ENCODE measurements at regions not wholly inside any gene's neighbourhood (a gene's known extent, or its start where the extent isn't known, plus 50 kb on each side); places are given as distances from the start of the nearest gene placed in this dataset.

- TF ChIP-seq, protein P1, sequence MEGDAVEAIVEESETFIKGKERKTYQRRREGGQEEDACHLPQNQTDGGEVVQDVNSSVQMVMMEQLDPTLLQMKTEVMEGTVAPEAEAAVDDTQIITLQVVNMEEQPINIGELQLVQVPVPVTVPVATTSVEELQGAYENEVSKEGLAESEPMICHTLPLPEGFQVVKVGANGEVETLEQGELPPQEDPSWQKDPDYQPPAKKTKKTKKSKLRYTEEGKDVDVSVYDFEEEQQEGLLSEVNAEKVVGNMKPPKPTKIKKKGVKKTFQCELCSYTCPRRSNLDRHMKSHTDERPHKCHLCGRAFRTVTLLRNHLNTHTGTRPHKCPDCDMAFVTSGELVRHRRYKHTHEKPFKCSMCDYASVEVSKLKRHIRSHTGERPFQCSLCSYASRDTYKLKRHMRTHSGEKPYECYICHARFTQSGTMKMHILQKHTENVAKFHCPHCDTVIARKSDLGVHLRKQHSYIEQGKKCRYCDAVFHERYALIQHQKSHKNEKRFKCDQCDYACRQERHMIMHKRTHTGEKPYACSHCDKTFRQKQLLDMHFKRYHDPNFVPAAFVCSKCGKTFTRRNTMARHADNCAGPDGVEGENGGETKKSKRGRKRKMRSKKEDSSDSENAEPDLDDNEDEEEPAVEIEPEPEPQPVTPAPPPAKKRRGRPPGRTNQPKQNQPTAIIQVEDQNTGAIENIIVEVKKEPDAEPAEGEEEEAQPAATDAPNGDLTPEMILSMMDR (IDR thresholded peaks at IDR 0.05), result no peak
- TF ChIP-seq EZH2 (IDR thresholded peaks at IDR 0.05; ENCODE audit: borderline replicate concordance, insufficient read depth, low read depth, low read length, poor library complexity, severe bottlenecking), result no peak
Measured at GRCh38 chr2:194103941-194104659, 1552.9 kb upstream of the SLC39A10 start.

All from B cell (primary cell).